GM12878 (cell line): ENCODE measurements at regions not wholly inside any gene's neighbourhood (a gene's known extent, or its start where the extent isn't known, plus 50 kb on each side); places are given as distances from the start of the nearest gene placed in this dataset.

Source experiments
- ATAC-seq: fragments of 200-7000 bp; cut with Tn5 transposase; 3 replicates; pipeline ENCODE4 v1.9.1; 2020; ENCODE audit warnings: mild to moderate bottlenecking, moderate library complexity
- BruUV-seq: library from RNA; stranded (reverse); fragments of 400-500 nt; replicated peaks from 2 replicates; lab custom pipeline; 2021; lab: Mats Ljungman, UMichigan
- CTCF ChIA-PET: fragments of 300-600 bp; sonication (Branson Sonifier 250); formaldehyde crosslinking; extraction: SDS; loops from one replicate; lab custom pipeline; 2021; ENCODE audit warnings: inconsistent platforms; lab: Yijun Ruan, JAX
- POLR2A ChIA-PET: fragments of 350-600 bp; formaldehyde crosslinking; extraction: SDS; loops from one replicate; lab custom pipeline; 2021; ENCODE audit warnings: inconsistent platforms; lab: Charles Lee
- RAD21 ChIA-PET: fragments of 300-600 bp; sonication (Branson Sonifier 250); formaldehyde crosslinking; loops from one replicate; lab custom pipeline; 2023; ENCODE audit warnings: antibody characterized with exemption; ENCODE audit not compliant: unreplicated experiment; lab: Charles Lee
- SMC1A ChIA-PET: fragments of 300-600 bp; sonication (Branson Sonifier 250); formaldehyde crosslinking; loops from one replicate; lab custom pipeline; 2023; ENCODE audit not compliant: unreplicated experiment, uncharacterized antibody; lab: Charles Lee
- DNase-seq: peaks from one replicate; pipeline ENCODE4 v3.0.0-alpha.2; 2011; ENCODE audit warnings: low read depth, low spot score
- FAIRE-seq: peaks from 3 replicates; lab custom pipeline; 2011; peaks lifted over from hg19 to GRCh38; lab: Jason Lieb, UNC
- H2AFZ ChIP-seq: 2 replicates; pipeline ENCODE4 v1.6.0; 2011; ENCODE audit warnings: low read depth, low read length, control low read depth; ENCODE audit not compliant: control insufficient read depth
- H3K27ac ChIP-seq: 2 replicates; pipeline ENCODE4 v1.5.1; 2011; ENCODE audit warnings: control low read depth; ENCODE audit not compliant: control insufficient read depth, insufficient read depth
- H3K27me3 ChIP-seq, 2 experiments: replicated peaks in 1 of 2; 2 replicates each; pipeline versions ENCODE4 v1.6.0 to v1.6.1; 2011; ENCODE audit warnings: low read length in 1 of 2; ENCODE audit not compliant: control insufficient read depth in 2 of 2, insufficient read depth in 2 of 2
- H3K36me3 ChIP-seq, 2 experiments: 2 replicates each; pipeline ENCODE4 v1.5.1; 2011; ENCODE audit warnings: low read length in 1 of 2; ENCODE audit not compliant: control insufficient read depth in 2 of 2, insufficient read depth in 2 of 2
- H3K4me1 ChIP-seq: 2 replicates; pipeline ENCODE4 v1.6.1; 2011; ENCODE audit warnings: mild to moderate bottlenecking, low read length, moderate library complexity, mixed read lengths; ENCODE audit not compliant: control insufficient read depth, insufficient read depth
- H3K4me2 ChIP-seq: 2 replicates; pipeline ENCODE4 v1.6.0; 2011; ENCODE audit warnings: control low read depth; ENCODE audit not compliant: control insufficient read depth, insufficient read depth
- H3K4me3 ChIP-seq: fragments of 200-600 bp; sonication (generic); 2 replicates; pipeline ENCODE4 v1.5.1; 2016
- H3K79me2 ChIP-seq: 2 replicates; pipeline ENCODE4 v1.6.0; 2011; ENCODE audit warnings: low read length; ENCODE audit not compliant: control insufficient read depth, insufficient read depth
- H3K9ac ChIP-seq: 2 replicates; pipeline ENCODE4 v1.8.0; 2011; ENCODE audit warnings: low read length, control low read depth, mixed read lengths; ENCODE audit not compliant: control insufficient read depth, insufficient read depth
- H3K9me3 ChIP-seq: replicated peaks from 3 replicates; pipeline ENCODE4 v1.5.1; 2011; ENCODE audit warnings: mild to moderate bottlenecking, low read length; ENCODE audit not compliant: control insufficient read depth, insufficient read depth
- H4K20me1 ChIP-seq: 2 replicates; pipeline ENCODE4 v1.6.0; 2011; ENCODE audit not compliant: control insufficient read depth, insufficient read depth
- BCL3 ChIP-seq: IDR thresholded peaks from 2 replicates; pipeline ENCODE4 v1.6.1; 2011; ENCODE audit warnings: borderline replicate concordance, low read depth, mild to moderate bottlenecking, moderate library complexity, low read length; ENCODE audit not compliant: insufficient read depth, poor library complexity, severe bottlenecking
- CBX3 ChIP-seq: fragments of 200-600 bp; sonication (generic); IDR thresholded peaks from 2 replicates; pipeline ENCODE4 v1.6.1; 2016; ENCODE audit warnings: low read depth, borderline replicate concordance
- E2F8 ChIP-seq: fragments of 450-650 bp; IDR thresholded peaks from 2 replicates; pipeline ENCODE4 v1.6.1; 2018; ENCODE audit warnings: mild to moderate bottlenecking, low read depth, moderate library complexity; ENCODE audit not compliant: partially characterized antibody
- FOS ChIP-seq: IDR thresholded peaks from 3 replicates; pipeline ENCODE4 v1.6.1; 2011; ENCODE audit warnings: borderline replicate concordance; ENCODE audit not compliant: insufficient read length; ENCODE audit errors: extremely low read depth
- HDAC2 ChIP-seq: fragments of 200-600 bp; sonication (generic); IDR thresholded peaks from 2 replicates; pipeline ENCODE4 v1.6.1; 2017
- IRF4 ChIP-seq: IDR thresholded peaks from 2 replicates; pipeline ENCODE4 v1.6.1; 2011; ENCODE audit warnings: low read depth, low read length
- MEF2A ChIP-seq: IDR thresholded peaks from 2 replicates; pipeline ENCODE4 v1.6.1; 2011; ENCODE audit warnings: low read depth, mild to moderate bottlenecking, low read length, moderate library complexity; ENCODE audit not compliant: insufficient read depth
- NFIC ChIP-seq: IDR thresholded peaks from 2 replicates; pipeline ENCODE4 v1.6.1; 2012; ENCODE audit warnings: low read depth, mild to moderate bottlenecking, inconsistent platforms, low read length, moderate library complexity
- PAX8 ChIP-seq: fragments of 450-650 bp; IDR thresholded peaks from 2 replicates; pipeline ENCODE4 v1.6.1; 2017; ENCODE audit warnings: mild to moderate bottlenecking, moderate library complexity
- PBX3 ChIP-seq: IDR thresholded peaks from 2 replicates; pipeline ENCODE4 v1.6.1; 2011; ENCODE audit warnings: mild to moderate bottlenecking, low read depth, low read length, moderate library complexity; ENCODE audit not compliant: insufficient replicate concordance
- RCOR1 ChIP-seq: conservative IDR thresholded peaks from 2 replicates; pipeline ENCODE4 v1.6.1; 2012; ENCODE audit warnings: low read depth, low read length, improper control_type of control experiment
- SP1 ChIP-seq: IDR thresholded peaks from one replicate; pipeline ENCODE4 v1.6.1; 2011; ENCODE audit warnings: low read depth, low read length
- TCF12 ChIP-seq: IDR thresholded peaks from 2 replicates; pipeline ENCODE4 v1.6.1; 2011; ENCODE audit warnings: low read depth, mild to moderate bottlenecking, low read length
- TCF7 ChIP-seq: IDR thresholded peaks from 2 replicates; pipeline ENCODE4 v1.6.1; 2014; ENCODE audit warnings: antibody characterized with exemption, borderline replicate concordance
- USF2 ChIP-seq: IDR thresholded peaks from 2 replicates; pipeline ENCODE4 v1.6.1; 2011; ENCODE audit warnings: low read depth, low read length, improper control_type of control experiment, borderline replicate concordance
- YBX1 ChIP-seq: fragments of 450-650 bp; IDR thresholded peaks from 2 replicates; pipeline ENCODE4 v1.6.1; 2016; ENCODE audit warnings: antibody characterized with exemption
- ZNF274 ChIP-seq: IDR thresholded peaks from one replicate; pipeline ENCODE4 v1.8.0; 2011; ENCODE audit not compliant: insufficient read length, insufficient read depth
- WGBS: methylation state at CpG from one replicate; pipeline ENCODE4 v1.1.6; 2016; ENCODE audit warnings: low lambda C conversion rate; ENCODE audit not compliant: insufficient replicate concordance, insufficient coverage; ENCODE audit errors: missing lambda C conversion rate; 5-methylcytosine and 5-hydroxymethylcytosine counted together
- in situ Hi-C: fragments of 300-500 bp; cut with MboI; formaldehyde crosslinking; loops from 9 replicates; pipeline ENCODE4 v1.14.3; 2018; ENCODE audit warnings: mixed read lengths
- intact Hi-C: fragments of 100-400 bp; cut with micrococcal nuclease; formaldehyde crosslinking; loops from one replicate; pipeline ENCODE4 v1.14.2; 2022; ENCODE audit not compliant: unreplicated experiment
- TF ChIP-seq, protein P1 (sequence below): fragments of 450-650 bp; IDR thresholded peaks from 2 replicates; pipeline ENCODE4 v1.6.1; 2016; ENCODE audit warnings: mild to moderate bottlenecking

GRCh38 chr1:182183606-182184005 lies 122.1 kb upstream of the ZNF648 start:
- POLR2A ChIA-PET = interaction anchor here (0.5 to 1.4 kb wide), 2 partner anchors 11 to 38 kb away, joined by 3 to 5 read pairs; no protein-coding TSS in a partner anchor
- peaks cover 0 to 4% of the 10 kb centered on the region in 2 experiments; a peak in 1 of 4 replicates for H3K27me3 ChIP-seq
- H3K4me1 ChIP-seq = no peaks in the 10 kb centered on the region
- no peaks in the 10 kb centered on the region for H3K36me3 ChIP-seq
- FAIRE-seq = no peak
- no peaks in the 10 kb centered on the region for H3K79me2 ChIP-seq
- H3K9ac ChIP-seq = no peak overlapping the region
- BruUV-seq = no TSS peak
- H3K9me3 ChIP-seq = no peaks in the 10 kb centered on the region
- DNase-seq = no peak
- no peak overlapping the region for H3K4me3 ChIP-seq
- H3K27ac ChIP-seq = no peak overlapping the region
- H3K4me2 ChIP-seq = no peak overlapping the region
- WGBS = 2% methylated on average over 3 of the region's 3 CpGs
- no peak overlapping the region for H2AFZ ChIP-seq
- ATAC-seq = no peak
- CTCF ChIA-PET = interaction anchor here (1.4 to 3.2 kb wide), 3 partner anchors 13 to 213 kb away, joined by 5 to 18 read pairs (median 12); no protein-coding TSS in a partner anchor
- SMC1A ChIA-PET = interaction anchor here (0.6 to 5.1 kb wide), 6 partner anchors 9 to 213 kb away, joined by 3 to 29 read pairs (median 8); no protein-coding TSS in a partner anchor
- intact Hi-C loops (no loop called here), in situ Hi-C loops (no loop called here)
- H4K20me1 ChIP-seq = no peaks in the 10 kb centered on the region
- TF ChIP-seq IRF4 (no peak), FOS (no peak), YBX1 (no peak), TCF7 (no peak), SP1 (no peak), NFIC (no peak), RCOR1 (no peak), HDAC2 (no peak), USF2 (no peak), ZNF274 (no peak), PAX8 (no peak), CBX3 (no peak), PBX3 (no peak), MEF2A (no peak), TCF12 (no peak), E2F8 (no peak), BCL3 (no peak)
- TF ChIP-seq, protein P1, sequence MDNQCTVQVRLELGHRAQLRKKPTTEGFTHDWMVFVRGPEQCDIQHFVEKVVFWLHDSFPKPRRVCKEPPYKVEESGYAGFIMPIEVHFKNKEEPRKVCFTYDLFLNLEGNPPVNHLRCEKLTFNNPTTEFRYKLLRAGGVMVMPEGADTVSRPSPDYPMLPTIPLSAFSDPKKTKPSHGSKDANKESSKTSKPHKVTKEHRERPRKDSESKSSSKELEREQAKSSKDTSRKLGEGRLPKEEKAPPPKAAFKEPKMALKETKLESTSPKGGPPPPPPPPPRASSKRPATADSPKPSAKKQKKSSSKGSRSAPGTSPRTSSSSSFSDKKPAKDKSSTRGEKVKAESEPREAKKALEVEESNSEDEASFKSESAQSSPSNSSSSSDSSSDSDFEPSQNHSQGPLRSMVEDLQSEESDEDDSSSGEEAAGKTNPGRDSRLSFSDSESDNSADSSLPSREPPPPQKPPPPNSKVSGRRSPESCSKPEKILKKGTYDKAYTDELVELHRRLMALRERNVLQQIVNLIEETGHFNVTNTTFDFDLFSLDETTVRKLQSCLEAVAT = no peak
- RAD21 ChIA-PET = interaction anchor here (1.1 kb wide), 1 partner anchor 39 kb away, joined by 3 read pairs; no protein-coding TSS in a partner anchor
